IPS-11a (cell line): ENCODE measurements at regions not wholly inside any gene's neighbourhood (a gene's known extent, or its start where the extent isn't known, plus 50 kb on each side); places are given as distances from the start of the nearest gene placed in this dataset.
"Not testable (repeated sequence)": the region's sequence is repeated elsewhere in the genome, so short reads cannot be mapped to it uniquely, and the experiment has no call there.

Experiments used
- H3K4me3 ChIP-seq: one replicate; pipeline ENCODE4 v1.5.1; 2013; ENCODE audit warnings: low read depth, low read length, control low read depth

GRCh38 chrX:115909017-115909416 lies 261.5 kb upstream of the AGTR2 start:
- no peak overlapping the region for H3K4me3 ChIP-seq

GRCh38 chrX:115911967-115912366 lies 258.6 kb upstream of the AGTR2 start:
- H3K4me3 ChIP-seq: no peak overlapping the region

- H3K4me3 ChIP-seq: no peak overlapping the region
These were observed 258.1 kb upstream of the AGTR2 start for GRCh38 chrX:115912372-115912897.

- H3K4me3 ChIP-seq: no peak overlapping the region
These were observed 257.0 kb upstream of the AGTR2 start for GRCh38 chrX:115913575-115913974.

- H3K4me3 ChIP-seq: not testable (repeated sequence)
These were observed 254.9 kb upstream of the AGTR2 start for GRCh38 chrX:115915625-115916024.

- H3K4me3 ChIP-seq: no peak overlapping the region
These were observed 241.1 kb upstream of the AGTR2 start for GRCh38 chrX:115929480-115929879.

- H3K4me3 ChIP-seq: no peak overlapping the region
These were observed 234.5 kb upstream of the AGTR2 start for GRCh38 chrX:115936008-115936407.

GRCh38 chrX:115939070-115939469 lies 231.5 kb upstream of the AGTR2 start:
- H3K4me3 ChIP-seq: no peak overlapping the region

- no peak overlapping the region for H3K4me3 ChIP-seq
These were observed 230.8 kb upstream of the AGTR2 start for GRCh38 chrX:115939636-115940160.

- H3K4me3 ChIP-seq: no peak overlapping the region
These were observed 230.2 kb upstream of the AGTR2 start for GRCh38 chrX:115940348-115940747.

DNA sequence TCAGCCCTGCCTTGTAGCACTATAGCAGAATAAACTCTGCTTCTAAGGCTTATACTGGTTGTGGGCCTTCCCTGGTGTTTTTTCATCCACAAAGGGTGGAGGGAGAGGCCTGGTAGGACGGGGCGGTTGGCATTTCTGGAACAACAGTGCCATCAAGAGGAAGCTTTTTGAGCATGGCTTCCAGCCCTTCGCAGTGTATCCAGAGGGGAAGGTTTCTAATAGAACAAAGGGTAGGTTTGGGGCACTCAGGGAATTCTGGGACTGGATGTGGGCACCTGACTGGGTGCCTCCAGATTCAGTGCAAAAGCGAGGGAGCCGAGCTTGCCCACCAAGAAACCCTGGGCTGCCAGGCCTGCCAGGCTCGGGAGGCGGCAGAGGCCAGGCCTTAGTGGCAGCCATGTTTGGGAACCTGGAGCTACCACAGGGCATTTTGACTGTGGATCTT lies 229.6 kb upstream of the AGTR2 start:
- H3K4me3 ChIP-seq: no peak overlapping the region

- no peak overlapping the region for H3K4me3 ChIP-seq
These were observed 229.2 kb upstream of the AGTR2 start for GRCh38 chrX:115941388-115941787.

DNA sequence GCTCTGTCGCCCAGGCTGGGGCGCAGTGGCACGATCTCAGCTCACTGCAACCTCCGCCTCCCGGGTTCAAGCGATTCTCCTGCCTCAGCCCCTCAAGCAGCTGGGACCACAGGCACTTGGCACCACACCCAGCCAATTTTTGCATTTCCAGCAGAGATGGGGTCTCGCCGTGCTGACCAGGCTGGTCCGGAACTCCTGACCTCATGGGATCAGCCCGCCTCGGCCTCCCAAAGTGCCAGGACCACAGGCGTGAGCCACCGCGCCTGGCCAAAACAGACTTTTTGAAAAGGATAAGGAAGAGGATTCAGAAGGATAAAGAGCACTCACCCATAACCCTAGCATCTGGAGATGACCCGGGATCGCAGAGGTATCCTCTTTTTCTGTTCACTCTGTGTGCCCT lies 224.5 kb upstream of the AGTR2 start:
- no peak overlapping the region for H3K4me3 ChIP-seq

- H3K4me3 ChIP-seq: no peak overlapping the region
These were observed 222.3 kb upstream of the AGTR2 start for GRCh38 chrX:115948018-115948923.

DNA sequence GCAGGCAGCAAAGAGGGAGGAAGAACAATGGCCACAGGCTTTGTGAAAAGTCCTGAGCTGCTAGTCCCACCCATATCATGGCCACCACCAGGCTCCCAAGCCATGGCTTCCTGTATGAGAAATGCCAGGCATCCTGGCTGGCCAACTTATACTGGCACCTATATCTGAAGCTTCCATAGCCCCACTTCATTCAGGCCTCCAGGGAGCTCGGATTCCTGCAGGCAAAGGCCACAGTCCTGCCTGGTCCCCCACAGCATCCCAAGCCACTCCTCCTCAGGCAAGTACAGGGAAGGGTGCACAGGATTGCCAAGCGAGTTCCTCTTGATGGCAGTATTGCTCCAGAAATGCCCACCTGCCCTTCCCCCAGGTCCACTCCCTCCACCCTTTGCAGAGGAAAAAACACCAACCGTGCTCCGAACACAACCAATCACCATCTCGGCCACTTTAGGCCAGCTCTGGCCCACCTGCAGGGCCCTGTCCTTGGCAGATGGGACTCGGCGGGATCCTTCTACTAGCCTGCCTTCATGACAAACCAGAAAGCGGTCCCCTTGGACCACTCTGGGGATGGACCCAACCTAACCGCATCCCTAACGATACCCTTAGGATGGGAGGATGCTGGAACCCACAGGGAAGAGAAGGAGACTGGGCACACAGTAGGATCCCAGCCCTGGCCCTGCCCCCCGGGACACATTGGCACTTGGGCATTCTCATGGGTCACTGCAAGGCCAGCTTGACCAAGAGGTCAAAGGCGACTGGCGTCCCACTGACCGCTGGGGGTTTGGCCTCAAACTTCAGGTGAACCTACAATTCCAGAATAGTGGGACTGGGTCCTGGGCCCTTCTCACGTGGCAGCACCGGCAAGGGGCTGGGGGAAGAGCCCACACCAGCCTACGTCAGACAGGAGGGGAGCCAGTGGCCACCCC lies 220.4 kb upstream of the AGTR2 start:
- H3K4me3 ChIP-seq: no peak overlapping the region

GRCh38 chrX:115952417-115953092 lies 218.0 kb upstream of the AGTR2 start:
- no peak overlapping the region for H3K4me3 ChIP-seq

GRCh38 chrX:115957862-115958490 lies 212.6 kb upstream of the AGTR2 start:
- no peak overlapping the region for H3K4me3 ChIP-seq

DNA sequence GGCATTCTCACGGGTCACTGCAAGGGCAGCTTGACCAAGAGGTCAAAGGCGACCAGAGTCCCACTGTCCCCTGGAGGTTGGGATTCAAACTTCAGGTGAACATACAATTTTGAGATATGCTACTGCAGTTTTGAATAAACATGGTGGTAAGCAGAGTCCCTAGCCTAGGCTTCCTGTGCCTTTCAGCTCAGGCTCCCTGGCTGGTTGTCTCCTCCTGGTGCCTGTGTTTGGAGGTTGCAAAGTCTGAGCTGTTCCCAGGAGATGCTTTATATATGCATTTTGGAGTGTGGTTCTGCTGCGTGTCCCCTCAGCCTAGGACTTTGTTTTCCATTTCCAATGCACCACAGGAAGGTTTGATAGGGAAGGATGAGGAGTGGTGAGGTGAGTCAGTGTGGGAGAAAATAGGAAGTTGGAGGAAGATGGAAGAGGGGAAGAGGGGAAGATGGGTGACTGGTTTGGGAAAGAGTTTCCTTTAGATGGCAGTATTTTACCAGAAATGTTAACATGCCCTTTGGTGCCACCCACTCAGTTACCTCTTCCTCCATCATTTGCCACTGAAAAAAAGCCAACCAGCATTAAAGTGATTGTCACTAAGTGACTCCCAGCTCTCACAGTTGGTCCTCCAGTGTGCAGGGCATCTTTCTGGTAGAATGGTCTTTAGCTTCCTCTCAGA lies 211.7 kb upstream of the AGTR2 start:
- H3K4me3 ChIP-seq: no peak overlapping the region

GRCh38 chrX:115960440-115961084 lies 210.0 kb upstream of the AGTR2 start:
- H3K4me3 ChIP-seq: no peak overlapping the region
